Activated naive CD8-positive, alpha-beta T cell treated with anti-CD3 and anti-CD28 coated beads for 36 hours (primary cell): ENCODE measurements at regions not wholly inside any gene's neighbourhood (a gene's known extent, or its start where the extent isn't known, plus 50 kb on each side); places are given as distances from the start of the nearest gene placed in this dataset.
"Not testable (repeated sequence)": the region's sequence is repeated elsewhere in the genome, so short reads cannot be mapped to it uniquely, and the experiment has no call there.

ENCODE experiments used
- DNase-seq: peaks from one replicate; pipeline ENCODE4 v3.0.0; 2021
- H3K27ac Mint-ChIP-seq: one replicate; pipeline ENCODE4 v1.8.0; 2022; ENCODE audit warnings: mild to moderate bottlenecking, moderate library complexity, mixed read lengths
- H3K27me3 Mint-ChIP-seq: one replicate; pipeline ENCODE4 v1.8.0; 2022; ENCODE audit warnings: mild to moderate bottlenecking, mixed read lengths
- H3K36me3 Mint-ChIP-seq: one replicate; pipeline ENCODE4 v1.8.0; 2021; ENCODE audit warnings: mild to moderate bottlenecking, mixed read lengths
- H3K4me1 Mint-ChIP-seq: one replicate; pipeline ENCODE4 v1.8.0; 2021; ENCODE audit warnings: mixed read lengths
- H3K4me3 Mint-ChIP-seq: one replicate; pipeline ENCODE4 v1.8.0; 2022; ENCODE audit warnings: mild to moderate bottlenecking, moderate library complexity, mixed read lengths
- H3K9me3 Mint-ChIP-seq: one replicate; pipeline ENCODE4 v1.8.0; 2022; ENCODE audit warnings: mixed read lengths

GRCh38 chr20:52062452-52063209, 128.9 kb downstream of the ZFP64 start:
- Mint-ChIP-seq H3K36me3 (peaks cover 6% of the 10 kb centered on the region), H3K4me3 (no peak overlapping the region), H3K9me3 (no peaks in the 10 kb centered on the region), H3K4me1 (no peaks in the 10 kb centered on the region), H3K27me3 (peaks cover 4% of the 10 kb centered on the region), H3K27ac (no peak overlapping the region)
- no peak for DNase-seq

GRCh38 chr20:52060794-52061714, 130.5 kb downstream of the ZFP64 start:
- Mint-ChIP-seq H3K27ac (no peak overlapping the region), H3K4me1 (no peaks in the 10 kb centered on the region), H3K4me3 (no peak overlapping the region), H3K36me3 (peaks cover 15% of the 10 kb centered on the region), H3K9me3 (peaks cover 9% of the 10 kb centered on the region), H3K27me3 (peaks cover 4% of the 10 kb centered on the region)
- DNase-seq, result no peak

GRCh38 chr20:52057133-52057532, 134.4 kb downstream of the ZFP64 start:
- H3K9me3 Mint-ChIP-seq, result peaks cover 12% of the 10 kb centered on the region
- H3K4me1 Mint-ChIP-seq, H3K27me3 Mint-ChIP-seq, H3K27ac Mint-ChIP-seq, DNase-seq, H3K4me3 Mint-ChIP-seq: not testable (repeated sequence)
- peaks cover 19% of the 10 kb centered on the region for H3K36me3 Mint-ChIP-seq

- peaks cover 19% of the 10 kb centered on the region for H3K36me3 Mint-ChIP-seq
- H3K4me1 Mint-ChIP-seq, result no peaks in the 10 kb centered on the region
- peaks cover 12% of the 10 kb centered on the region for H3K9me3 Mint-ChIP-seq
- no peak for DNase-seq
- no peak overlapping the region for H3K4me3 Mint-ChIP-seq
- H3K27ac Mint-ChIP-seq, result no peak overlapping the region
- no peaks in the 10 kb centered on the region for H3K27me3 Mint-ChIP-seq
These were observed 135.1 kb downstream of the ZFP64 start for GRCh38 chr20:52056203-52057062.

GRCh38 chr20:52054123-52054522, 137.5 kb downstream of the ZFP64 start:
- DNase-seq, result no peak
- H3K27me3 Mint-ChIP-seq, result no peaks in the 10 kb centered on the region

GRCh38 chr20:52049001-52049731, 142.4 kb downstream of the ZFP64 start:
- no peak overlapping the region for H3K4me3 Mint-ChIP-seq
- H3K9me3 Mint-ChIP-seq, result peaks cover 2% of the 10 kb centered on the region
- no peak for DNase-seq
- H3K36me3 Mint-ChIP-seq, result peaks cover 10% of the 10 kb centered on the region
- peaks cover 3% of the 10 kb centered on the region for H3K27me3 Mint-ChIP-seq
- peaks cover 32% of the 10 kb centered on the region for H3K4me1 Mint-ChIP-seq
- H3K27ac Mint-ChIP-seq, result peak overlapping the region; percentile 97

More at GRCh38 chr20:52054123-52054522, 137.5 kb downstream of the ZFP64 start:
- Mint-ChIP-seq H3K4me3 (no peak overlapping the region), H3K4me1 (peaks cover 2% of the 10 kb centered on the region), H3K27ac (no peak overlapping the region), H3K9me3 (peaks cover 12% of the 10 kb centered on the region), H3K36me3 (peaks cover 20% of the 10 kb centered on the region)

- Mint-ChIP-seq H3K36me3 (peaks cover 10% of the 10 kb centered on the region), H3K4me1 (peaks cover 32% of the 10 kb centered on the region), H3K27ac (peak overlapping the region; percentile 97), H3K4me3 (peak overlapping the region; percentile 55), H3K27me3 (peaks cover 3% of the 10 kb centered on the region), H3K9me3 (peaks cover 2% of the 10 kb centered on the region)
- peak; percentile 65 for DNase-seq
These were observed 143.5 kb downstream of the ZFP64 start for GRCh38 chr20:52047811-52048764.

- peaks cover 5% of the 10 kb centered on the region for H3K36me3 Mint-ChIP-seq
- H3K4me1 Mint-ChIP-seq, result peaks cover 8% of the 10 kb centered on the region
- peaks cover 2% of the 10 kb centered on the region for H3K9me3 Mint-ChIP-seq
- H3K27ac Mint-ChIP-seq, result no peak overlapping the region
- H3K4me3 Mint-ChIP-seq, result no peak overlapping the region
- no peaks in the 10 kb centered on the region for H3K27me3 Mint-ChIP-seq
- no peak for DNase-seq
These were observed 149.6 kb downstream of the ZFP64 start for GRCh38 chr20:52041966-52042365.

GRCh38 chr20:52039790-52040189, 151.8 kb downstream of the ZFP64 start:
- Mint-ChIP-seq H3K4me1 (no peaks in the 10 kb centered on the region), H3K27ac (no peak overlapping the region), H3K9me3 (no peaks in the 10 kb centered on the region), H3K27me3 (no peaks in the 10 kb centered on the region), H3K4me3 (no peak overlapping the region), H3K36me3 (peaks cover 2% of the 10 kb centered on the region)
- DNase-seq, result no peak

- not testable (repeated sequence) for H3K36me3 Mint-ChIP-seq, H3K27ac Mint-ChIP-seq, H3K9me3 Mint-ChIP-seq, H3K4me1 Mint-ChIP-seq, H3K4me3 Mint-ChIP-seq, H3K27me3 Mint-ChIP-seq, DNase-seq
These were observed 152.9 kb downstream of the ZFP64 start for GRCh38 chr20:52038632-52039031.

- no peak for DNase-seq
- peaks cover 6% of the 10 kb centered on the region for H3K4me1 Mint-ChIP-seq
- H3K4me3 Mint-ChIP-seq, result no peak overlapping the region
- no peaks in the 10 kb centered on the region for H3K27me3 Mint-ChIP-seq
- H3K9me3 Mint-ChIP-seq, result no peaks in the 10 kb centered on the region
- no peak overlapping the region for H3K27ac Mint-ChIP-seq
- peaks cover 7% of the 10 kb centered on the region for H3K36me3 Mint-ChIP-seq
These were observed 154.2 kb downstream of the ZFP64 start for GRCh38 chr20:52037370-52037769.

GRCh38 chr20:52035977-52036376, 155.6 kb downstream of the ZFP64 start:
- DNase-seq, result no peak
- H3K27me3 Mint-ChIP-seq, result no peaks in the 10 kb centered on the region
- H3K4me1 Mint-ChIP-seq, result peaks cover 19% of the 10 kb centered on the region
- peaks cover 11% of the 10 kb centered on the region for H3K36me3 Mint-ChIP-seq
- H3K27ac Mint-ChIP-seq, result no peak overlapping the region
- H3K9me3 Mint-ChIP-seq, result no peaks in the 10 kb centered on the region
- no peak overlapping the region for H3K4me3 Mint-ChIP-seq

GRCh38 chr20:52035498-52035897, 156.1 kb downstream of the ZFP64 start:
- Mint-ChIP-seq H3K4me1 (peaks cover 24% of the 10 kb centered on the region), H3K27ac (no peak overlapping the region), H3K27me3 (no peaks in the 10 kb centered on the region), H3K36me3 (peaks cover 12% of the 10 kb centered on the region), H3K9me3 (no peaks in the 10 kb centered on the region), H3K4me3 (no peak overlapping the region)
- DNase-seq, result no peak
